Fibroblast of lung (primary cell): ENCODE measurements at regions not wholly inside any gene's neighbourhood (a gene's known extent, or its start where the extent isn't known, plus 50 kb on each side); places are given as distances from the start of the nearest gene placed in this dataset.

Source experiments
- DNase-seq, 2 donors: peaks; one replicate each; pipeline versions ENCODE4 v3.0.0 to v3.0.0-alpha.2; 2010; ENCODE audit warnings: low read depth in 2 of 2
- H2AFZ ChIP-seq: 2 replicates; pipeline ENCODE4 v1.5.1; 2012; ENCODE audit warnings: low read length, control low read depth, inconsistent platforms
- H3K27ac ChIP-seq: 2 replicates; pipeline ENCODE4 v1.5.1; 2011; ENCODE audit warnings: low read length, control low read depth; ENCODE audit not compliant: insufficient read depth
- H3K27me3 ChIP-seq: 2 replicates; pipeline ENCODE4 v1.5.1; 2011; ENCODE audit warnings: mild to moderate bottlenecking, low read length; ENCODE audit not compliant: control insufficient read depth, insufficient read depth
- H3K36me3 ChIP-seq: 2 replicates; pipeline ENCODE4 v1.5.1; 2011; ENCODE audit warnings: low read length; ENCODE audit not compliant: control insufficient read depth, insufficient read depth
- H3K4me1 ChIP-seq: 2 replicates; pipeline ENCODE4 v1.5.1; 2011; ENCODE audit warnings: low read length; ENCODE audit not compliant: control insufficient read depth, insufficient read depth; ENCODE audit errors: extremely low read depth
- H3K4me2 ChIP-seq: 2 replicates; pipeline ENCODE4 v1.5.1; 2011; ENCODE audit warnings: low read length, control low read depth; ENCODE audit not compliant: insufficient read depth; ENCODE audit errors: extremely low read depth
- H3K4me3 ChIP-seq, 4 experiments: fragments of 200-600 bp in 1 of 4; sonication (generic) in 1 of 4; replicated peaks in 1 of 4; 2 replicates each; pipeline ENCODE4 v1.5.1; 2011 to 2016; ENCODE audit warnings: low read length in 4 of 4, low read depth in 3 of 4, mild to moderate bottlenecking in 3 of 4, control low read depth in 2 of 4, inconsistent platforms in 1 of 4, mixed read lengths in 1 of 4; ENCODE audit not compliant: insufficient read depth in 1 of 4; ENCODE audit errors: control extremely low read depth in 1 of 4
- H3K79me2 ChIP-seq: 2 replicates; pipeline ENCODE4 v1.5.1; 2012; ENCODE audit warnings: mild to moderate bottlenecking, low read length, inconsistent platforms; ENCODE audit not compliant: control insufficient read depth, insufficient read depth
- H3K9ac ChIP-seq: 2 replicates; pipeline ENCODE4 v1.5.1; 2011; ENCODE audit warnings: mild to moderate bottlenecking, low read length, control low read depth; ENCODE audit not compliant: insufficient read depth
- H3K9me3 ChIP-seq: 2 replicates; pipeline ENCODE4 v1.5.1; 2012; ENCODE audit warnings: low read depth, low read length; ENCODE audit not compliant: control insufficient read depth, insufficient read depth
- H4K20me1 ChIP-seq: 2 replicates; pipeline ENCODE4 v1.5.1; 2011; ENCODE audit warnings: low read length; ENCODE audit not compliant: control insufficient read depth, insufficient read depth; ENCODE audit errors: extremely low read depth
- CTCF ChIP-seq, 2 donors: IDR thresholded peaks in 1 of 2; conservative IDR thresholded peaks in 1 of 2; 1 replicate in 1 of 2; 2 replicates in 1 of 2; pipeline ENCODE4 v1.5.1; 2011 to 2012; ENCODE audit warnings: low read length in 2 of 2, control low read depth in 1 of 2, inconsistent platforms in 1 of 2, low read depth in 1 of 2, mild to moderate bottlenecking in 1 of 2
- EZH2 ChIP-seq: IDR thresholded peaks from 2 replicates; pipeline ENCODE4 v1.5.1; 2012; ENCODE audit warnings: low read length, control low read depth, mild to moderate bottlenecking; ENCODE audit errors: missing control alignments

GRCh38 chr12:18151036-18151435 lies 61.0 kb upstream of the RERGL start:
- H3K79me2 ChIP-seq, result no peaks in the 10 kb centered on the region
- no peaks in the 10 kb centered on the region for H4K20me1 ChIP-seq
- no peak overlapping the region for H3K9ac ChIP-seq
- DNase-seq, result no peak
- no peak overlapping the region for H2AFZ ChIP-seq
- H3K27me3 ChIP-seq, result no peaks in the 10 kb centered on the region
- H3K9me3 ChIP-seq, result no peaks in the 10 kb centered on the region
- no peak for TF ChIP-seq EZH2
- TF ChIP-seq CTCF (conservative IDR thresholded peaks at IDR 0.05 in 1 of 2, IDR thresholded peaks at IDR 0.05 in 1 of 2; ENCODE audit: low read depth in 1 of 2, low read length in 2 of 2), result no peak
- H3K4me1 ChIP-seq, result no peaks in the 10 kb centered on the region
- H3K4me3 ChIP-seq, result no peak overlapping the region
- no peak overlapping the region for H3K4me2 ChIP-seq
- no peaks in the 10 kb centered on the region for H3K36me3 ChIP-seq
- no peak overlapping the region for H3K27ac ChIP-seq

- TF ChIP-seq EZH2, result no peak
- no peak for TF ChIP-seq CTCF (conservative IDR thresholded peaks at IDR 0.05 in 1 of 2, IDR thresholded peaks at IDR 0.05 in 1 of 2; ENCODE audit: low read depth in 1 of 2, low read length in 2 of 2)
- peak in 1 of 2 donors; percentile 20 for DNase-seq
- no peaks in the 10 kb centered on the region for H3K79me2 ChIP-seq
These were observed 59.0 kb upstream of the RERGL start for GRCh38 chr12:18148961-18149360.

GRCh38 chr12:18146363-18146762 lies 56.4 kb upstream of the RERGL start:
- no peaks in the 10 kb centered on the region for H3K36me3 ChIP-seq
- no peaks in the 10 kb centered on the region for H3K4me1 ChIP-seq
- no peak for TF ChIP-seq EZH2
- no peak for TF ChIP-seq CTCF (conservative IDR thresholded peaks at IDR 0.05 in 1 of 2, IDR thresholded peaks at IDR 0.05 in 1 of 2; ENCODE audit: low read depth in 1 of 2, low read length in 2 of 2)
- no peak overlapping the region for H3K27ac ChIP-seq
- peak in 1 of 2 donors; percentile 68 for DNase-seq
- no peak overlapping the region for H2AFZ ChIP-seq
- H3K27me3 ChIP-seq, result no peaks in the 10 kb centered on the region
- H4K20me1 ChIP-seq, result no peaks in the 10 kb centered on the region
- no peaks in the 10 kb centered on the region for H3K9me3 ChIP-seq
- no peak overlapping the region for H3K9ac ChIP-seq
- no peak overlapping the region for H3K4me2 ChIP-seq
- H3K4me3 ChIP-seq, result no peak overlapping the region
- no peaks in the 10 kb centered on the region for H3K79me2 ChIP-seq

More at GRCh38 chr12:18148961-18149360, 59.0 kb upstream of the RERGL start:
- no peaks in the 10 kb centered on the region for H3K9me3 ChIP-seq
- H2AFZ ChIP-seq, result no peak overlapping the region
- no peak overlapping the region for H3K27ac ChIP-seq
- H3K4me1 ChIP-seq, result no peaks in the 10 kb centered on the region
- no peaks in the 10 kb centered on the region for H4K20me1 ChIP-seq
- no peak overlapping the region for H3K4me2 ChIP-seq
- H3K36me3 ChIP-seq, result no peaks in the 10 kb centered on the region
- H3K27me3 ChIP-seq, result no peaks in the 10 kb centered on the region
- H3K9ac ChIP-seq, result no peak overlapping the region
- H3K4me3 ChIP-seq, result no peak overlapping the region
